Stimulated activated naive CD4-positive, alpha-beta T cell treated with Interleukin-2 at 50 U/mL for 16 hours (primary cell): ENCODE measurements at regions not wholly inside any gene's neighbourhood (a gene's known extent, or its start where the extent isn't known, plus 50 kb on each side); places are given as distances from the start of the nearest gene placed in this dataset.

Experiments
- DNase-seq: peaks from one replicate; lab custom pipeline; 2025; lab: John Stamatoyannopoulos, UW

GRCh38 chr7:98040626-98041360 lies 50.8 kb upstream of the OCM2 start:
- DNase-seq: no peak

GRCh38 chr7:98046816-98047215 lies 56.8 kb upstream of the OCM2 start:
- DNase-seq: no peak

GRCh38 chr7:98049034-98049433 lies 57.6 kb upstream of the LMTK2 start:
- no peak for DNase-seq

- peak; percentile 38 for DNase-seq
Observed at GRCh38 chr7:98051118-98051744, 55.4 kb upstream of the LMTK2 start.

GRCh38 chr7:98054585-98054984 lies 52.1 kb upstream of the LMTK2 start:
- no peak for DNase-seq

GRCh38 chr7:98056580-98056979 lies 50.1 kb upstream of the LMTK2 start:
- no peak for DNase-seq
